Esophagus muscularis mucosa (tissue), 4 donors: ENCODE measurements at regions not wholly inside any gene's neighbourhood (a gene's known extent, or its start where the extent isn't known, plus 50 kb on each side); places are given as distances from the start of the nearest gene placed in this dataset.

Source experiments
- DNase-seq: peaks from one replicate; pipeline ENCODE4 v3.0.0-alpha.2; 2017; ENCODE audit errors: extremely low spot score
- H3K27ac ChIP-seq, 4 donors: fragments of 200-600 bp; sonication (generic); replicated peaks in 1 of 4; 1 replicate in 3 of 4; 2 replicates in 1 of 4; pipeline ENCODE4 v1.5.1; 2016 to 2019; ENCODE audit warnings: mild to moderate bottlenecking in 1 of 4
- H3K27me3 ChIP-seq, 4 donors: fragments of 200-600 bp; sonication (generic); one replicate each; pipeline versions ENCODE4 v1.5.1 to v1.6.0; 2016 to 2019
- H3K36me3 ChIP-seq, 4 donors: fragments of 200-600 bp; sonication (generic); one replicate each; pipeline ENCODE4 v1.5.1; 2016 to 2019
- H3K4me1 ChIP-seq, 4 donors: fragments of 200-600 bp; sonication (generic); one replicate each; pipeline ENCODE4 v1.5.1; 2016 to 2019
- H3K4me3 ChIP-seq, 4 donors: fragments of 200-600 bp; sonication (generic); 1 replicate in 2 of 4; 2 replicates in 2 of 4; pipeline ENCODE4 v1.5.1; 2016 to 2019; ENCODE audit warnings: mild to moderate bottlenecking in 4 of 4, moderate library complexity in 1 of 4
- H3K9me3 ChIP-seq, 4 donors: fragments of 200-600 bp; sonication (generic); 1 replicate in 3 of 4; 2 replicates in 1 of 4; pipeline ENCODE4 v1.5.1; 2016 to 2019
- EP300 ChIP-seq: sonication (generic); formaldehyde crosslinking; IDR thresholded peaks from one replicate; pipeline ENCODE4 v1.6.1; 2017; ENCODE audit warnings: antibody characterized with exemption
- POLR2A ChIP-seq: fragments of 450-650 bp; IDR thresholded peaks from one replicate; pipeline ENCODE4 v1.6.1; 2017; ENCODE audit warnings: antibody characterized with exemption, moderate library complexity, mild to moderate bottlenecking, low read depth
- POLR2AphosphoS5 ChIP-seq, 2 donors: sonication (generic); formaldehyde crosslinking; IDR thresholded peaks; one replicate each; pipeline ENCODE4 v1.6.1; 2017; ENCODE audit warnings: antibody characterized with exemption in 2 of 2
- WGBS: methylation state at CpG from one replicate; pipeline ENCODE4 v1.1.5; 2018; 5-methylcytosine and 5-hydroxymethylcytosine counted together
- intact Hi-C: fragments of 100-400 bp; cut with DNase I; formaldehyde crosslinking; loops from one replicate; pipeline ENCODE4 v1.15.1; 2023
- TF ChIP-seq, protein P1 (sequence below), 3 experiments: fragments of 200-600 bp in 2 of 3; fragments of 450-650 bp in 1 of 3; sonication (generic) in 2 of 3; IDR thresholded peaks; one replicate each; pipeline ENCODE4 v1.5.1; 2017 to 2019; ENCODE audit warnings: antibody characterized with exemption in 3 of 3, mild to moderate bottlenecking in 2 of 3, moderate library complexity in 1 of 3

DNA sequence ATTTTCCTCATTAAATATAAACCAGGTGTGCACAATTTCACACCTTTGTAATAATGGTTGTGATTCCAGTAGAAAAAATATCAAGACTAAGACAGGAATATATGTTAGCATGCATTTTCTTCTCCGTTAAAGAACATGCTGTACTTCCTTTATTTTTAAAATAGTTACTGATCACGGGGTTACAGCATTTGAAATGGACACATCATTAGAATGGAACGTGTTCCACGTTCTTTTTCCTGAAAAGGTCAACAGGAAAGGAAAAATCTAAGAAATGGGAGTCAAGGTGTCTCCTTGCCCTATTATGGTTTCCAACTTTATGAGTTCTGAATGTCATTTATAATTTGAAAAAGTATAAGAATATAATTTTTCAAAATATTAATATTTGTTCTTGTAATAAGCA is 1325.7 kb downstream of the SLC16A7 start:
- H3K4me3 ChIP-seq, result no peak overlapping the region
- H3K27me3 ChIP-seq, result no peaks in the 10 kb centered on the region
- TF ChIP-seq EP300, result no peak
- no peak for TF ChIP-seq POLR2AphosphoS5 (IDR thresholded peaks at IDR 0.05)
- no peak for TF ChIP-seq POLR2A
- TF ChIP-seq, protein P1, sequence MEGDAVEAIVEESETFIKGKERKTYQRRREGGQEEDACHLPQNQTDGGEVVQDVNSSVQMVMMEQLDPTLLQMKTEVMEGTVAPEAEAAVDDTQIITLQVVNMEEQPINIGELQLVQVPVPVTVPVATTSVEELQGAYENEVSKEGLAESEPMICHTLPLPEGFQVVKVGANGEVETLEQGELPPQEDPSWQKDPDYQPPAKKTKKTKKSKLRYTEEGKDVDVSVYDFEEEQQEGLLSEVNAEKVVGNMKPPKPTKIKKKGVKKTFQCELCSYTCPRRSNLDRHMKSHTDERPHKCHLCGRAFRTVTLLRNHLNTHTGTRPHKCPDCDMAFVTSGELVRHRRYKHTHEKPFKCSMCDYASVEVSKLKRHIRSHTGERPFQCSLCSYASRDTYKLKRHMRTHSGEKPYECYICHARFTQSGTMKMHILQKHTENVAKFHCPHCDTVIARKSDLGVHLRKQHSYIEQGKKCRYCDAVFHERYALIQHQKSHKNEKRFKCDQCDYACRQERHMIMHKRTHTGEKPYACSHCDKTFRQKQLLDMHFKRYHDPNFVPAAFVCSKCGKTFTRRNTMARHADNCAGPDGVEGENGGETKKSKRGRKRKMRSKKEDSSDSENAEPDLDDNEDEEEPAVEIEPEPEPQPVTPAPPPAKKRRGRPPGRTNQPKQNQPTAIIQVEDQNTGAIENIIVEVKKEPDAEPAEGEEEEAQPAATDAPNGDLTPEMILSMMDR (IDR thresholded peaks at IDR 0.05), result no peak
- DNase-seq, result no peak
- no peak overlapping the region for H3K27ac ChIP-seq
- H3K36me3 ChIP-seq, result no peaks in the 10 kb centered on the region
- intact Hi-C loops, result no loop called here
- no peaks in the 10 kb centered on the region for H3K4me1 ChIP-seq
- 66% methylated on average over 4 of the region's 4 CpGs for WGBS
- H3K9me3 ChIP-seq, result no peaks in the 10 kb centered on the region

DNA sequence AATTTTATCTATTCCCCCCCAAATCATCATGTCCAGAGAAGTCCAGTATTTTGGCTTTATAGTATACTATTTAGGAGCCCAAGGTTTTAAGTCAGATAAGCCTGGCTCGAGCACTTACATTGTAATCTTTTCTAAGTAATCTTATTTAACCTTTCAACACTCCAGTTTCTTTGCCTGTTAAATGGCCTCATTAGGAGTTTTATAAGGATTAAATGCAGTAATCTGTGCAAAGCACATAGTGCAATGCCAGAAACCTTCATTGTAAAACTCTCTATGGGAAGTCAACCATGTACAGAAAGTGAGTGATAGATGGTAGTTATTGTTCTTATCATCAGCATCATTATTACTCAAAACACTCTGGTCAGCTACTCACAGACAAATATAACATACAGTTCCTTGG is 1330.4 kb downstream of the SLC16A7 start:
- Histone ChIP-seq H3K9me3 (no peaks in the 10 kb centered on the region), H3K4me3 (no peak overlapping the region), H3K27ac (no peak overlapping the region), H3K4me1 (no peaks in the 10 kb centered on the region), H3K36me3 (no peaks in the 10 kb centered on the region), H3K27me3 (no peaks in the 10 kb centered on the region)
- TF ChIP-seq, protein P1 (IDR thresholded peaks at IDR 0.05), result no peak
- TF ChIP-seq EP300, result no peak
- TF ChIP-seq POLR2AphosphoS5 (IDR thresholded peaks at IDR 0.05), result no peak
- TF ChIP-seq POLR2A, result no peak
- intact Hi-C loops, result no loop called here
- no peak for DNase-seq
- WGBS, result 66% methylated on average over 1 of the region's 1 CpG

DNA sequence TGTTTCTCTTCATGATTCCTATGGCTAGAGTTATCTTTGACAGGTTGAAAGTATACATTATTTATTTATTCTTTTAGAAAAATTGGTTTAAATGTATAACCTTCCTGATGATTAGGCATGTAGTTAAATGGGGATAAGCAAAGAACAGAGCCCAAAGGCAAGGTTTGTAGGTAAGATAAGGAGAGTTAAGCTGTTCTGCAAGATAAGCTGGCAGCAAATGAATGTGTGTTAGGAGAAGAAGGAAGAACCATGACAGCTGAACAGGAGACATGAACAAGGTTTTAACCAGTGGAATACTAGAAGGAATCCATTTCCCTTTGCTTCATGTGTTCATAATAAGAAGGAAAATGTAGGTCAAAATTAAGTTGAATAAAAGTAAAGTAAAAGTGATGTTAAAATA is 1330.1 kb upstream of the USP15 start:
- H3K27ac ChIP-seq, result no peak overlapping the region
- TF ChIP-seq EP300 (no peak), POLR2AphosphoS5 (IDR thresholded peaks at IDR 0.05) (no peak), POLR2A (no peak)
- TF ChIP-seq, protein P1 (IDR thresholded peaks at IDR 0.05), result no peak
- H3K36me3 ChIP-seq, result no peaks in the 10 kb centered on the region
- H3K4me1 ChIP-seq, result no peaks in the 10 kb centered on the region
- no peak for DNase-seq
- peaks cover 0 to 17% (median 9%) of the 10 kb centered on the region in 4 donors for H3K9me3 ChIP-seq
- intact Hi-C loops, result no loop called here
- H3K27me3 ChIP-seq, result no peaks in the 10 kb centered on the region
- H3K4me3 ChIP-seq, result no peak overlapping the region

DNA sequence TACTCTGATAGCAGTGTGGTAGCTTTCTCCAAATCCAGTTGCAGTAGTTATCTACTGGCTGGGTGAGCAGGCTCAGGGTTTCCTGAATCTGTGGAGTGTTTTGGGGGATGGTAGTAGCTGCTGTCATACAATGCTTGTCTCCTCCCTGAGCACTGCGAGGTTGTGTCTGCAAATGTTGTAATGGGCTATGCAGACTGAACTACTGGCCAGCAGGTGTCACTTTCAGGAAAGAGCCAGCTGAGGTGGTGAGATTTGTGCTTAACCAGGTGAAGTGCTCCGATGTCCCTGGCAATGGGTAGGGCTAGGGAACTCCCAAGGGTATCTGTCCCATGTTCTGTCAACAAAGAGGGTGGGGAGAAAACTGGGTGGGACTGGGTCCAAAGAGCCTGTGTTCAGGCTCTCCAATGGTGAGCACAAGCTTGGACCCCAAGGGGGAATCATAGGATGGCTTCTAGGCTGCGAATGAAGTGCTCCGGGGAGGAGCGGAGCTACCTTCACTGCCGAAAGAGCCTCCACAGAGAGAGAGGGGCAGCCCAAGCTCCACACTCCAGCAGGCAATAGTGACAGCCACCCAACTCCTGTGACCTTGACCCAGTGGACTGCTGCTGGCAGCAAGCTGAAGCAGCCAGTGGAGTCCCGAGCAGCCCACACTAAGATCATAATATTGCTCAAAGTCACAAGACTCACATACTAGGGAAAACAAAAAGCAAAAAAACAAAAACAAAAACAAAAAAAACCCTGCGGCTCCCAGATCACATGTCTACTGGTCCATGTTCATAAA is 1324.0 kb upstream of the USP15 start:
- no peak for DNase-seq
- no peaks in the 10 kb centered on the region for H3K27me3 ChIP-seq
- H3K9me3 ChIP-seq, result peaks cover 0 to 22% (median 13%) of the 10 kb centered on the region in 4 donors
- no peaks in the 10 kb centered on the region for H3K36me3 ChIP-seq
- TF ChIP-seq, protein P1 (IDR thresholded peaks at IDR 0.05), result no peak
- 91% methylated on average over 4 of the region's 8 CpGs for WGBS
- no peaks in the 10 kb centered on the region for H3K4me1 ChIP-seq
- no peak overlapping the region for H3K4me3 ChIP-seq
- intact Hi-C loops, result no loop called here
- H3K27ac ChIP-seq, result no peak overlapping the region

DNA sequence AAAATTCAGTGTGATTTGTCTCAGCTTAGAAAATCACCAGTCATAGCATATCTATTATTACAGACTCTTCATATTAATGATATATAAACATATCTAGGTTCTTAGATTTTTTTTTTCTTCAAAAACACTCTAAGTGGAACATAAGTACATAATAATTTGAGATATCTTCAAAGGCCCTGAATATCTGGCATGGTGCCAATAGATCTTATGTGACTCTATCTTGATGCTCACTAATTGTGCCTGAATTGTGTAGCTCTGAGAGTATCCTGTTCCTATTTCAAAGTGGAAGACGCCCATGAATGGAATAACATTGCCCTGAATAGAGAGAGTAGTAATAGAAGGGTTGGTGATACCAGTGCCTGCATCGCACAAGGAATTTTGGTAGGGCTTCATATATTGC is 1312.7 kb upstream of the USP15 start:
- Histone ChIP-seq H3K4me3 (no peak overlapping the region), H3K27ac (no peak overlapping the region), H3K4me1 (no peaks in the 10 kb centered on the region), H3K9me3 (no peaks in the 10 kb centered on the region), H3K27me3 (no peaks in the 10 kb centered on the region), H3K36me3 (no peaks in the 10 kb centered on the region)
- 87% methylated on average over 2 of the region's 2 CpGs for WGBS
- TF ChIP-seq, protein P1 (IDR thresholded peaks at IDR 0.05), result no peak
- TF ChIP-seq POLR2AphosphoS5 (IDR thresholded peaks at IDR 0.05) (no peak), POLR2A (no peak), EP300 (no peak)
- DNase-seq, result no peak
- intact Hi-C loops, result no loop called here
